GM12878 (cell line): ENCODE measurements at regions not wholly inside any gene's neighbourhood (a gene's known extent, or its start where the extent isn't known, plus 50 kb on each side); places are given as distances from the start of the nearest gene placed in this dataset.

ENCODE experiments used
- ATAC-seq: fragments of 200-7000 bp; cut with Tn5 transposase; 3 replicates; pipeline ENCODE4 v1.9.1; 2020; ENCODE audit warnings: mild to moderate bottlenecking, moderate library complexity
- BruUV-seq: library from RNA; stranded (reverse); fragments of 400-500 nt; replicated peaks from 2 replicates; lab custom pipeline; 2021; lab: Mats Ljungman, UMichigan
- CTCF ChIA-PET: fragments of 300-600 bp; sonication (Branson Sonifier 250); formaldehyde crosslinking; extraction: SDS; loops from one replicate; lab custom pipeline; 2021; ENCODE audit warnings: inconsistent platforms; lab: Yijun Ruan, JAX
- POLR2A ChIA-PET: fragments of 350-600 bp; formaldehyde crosslinking; extraction: SDS; loops from one replicate; lab custom pipeline; 2021; ENCODE audit warnings: inconsistent platforms; lab: Charles Lee
- RAD21 ChIA-PET: fragments of 300-600 bp; sonication (Branson Sonifier 250); formaldehyde crosslinking; loops from one replicate; lab custom pipeline; 2023; ENCODE audit warnings: antibody characterized with exemption; ENCODE audit not compliant: unreplicated experiment; lab: Charles Lee
- SMC1A ChIA-PET: fragments of 300-600 bp; sonication (Branson Sonifier 250); formaldehyde crosslinking; loops from one replicate; lab custom pipeline; 2023; ENCODE audit not compliant: unreplicated experiment, uncharacterized antibody; lab: Charles Lee
- DNase-seq: peaks from one replicate; pipeline ENCODE4 v3.0.0-alpha.2; 2011; ENCODE audit warnings: low read depth, low spot score
- FAIRE-seq: peaks from 3 replicates; lab custom pipeline; 2011; peaks lifted over from hg19 to GRCh38; lab: Jason Lieb, UNC
- H2AFZ ChIP-seq: 2 replicates; pipeline ENCODE4 v1.6.0; 2011; ENCODE audit warnings: low read depth, low read length, control low read depth; ENCODE audit not compliant: control insufficient read depth
- H3K27ac ChIP-seq: 2 replicates; pipeline ENCODE4 v1.5.1; 2011; ENCODE audit warnings: control low read depth; ENCODE audit not compliant: control insufficient read depth, insufficient read depth
- H3K27me3 ChIP-seq, 2 experiments: replicated peaks in 1 of 2; 2 replicates each; pipeline versions ENCODE4 v1.6.0 to v1.6.1; 2011; ENCODE audit warnings: low read length in 1 of 2; ENCODE audit not compliant: control insufficient read depth in 2 of 2, insufficient read depth in 2 of 2
- H3K36me3 ChIP-seq, 2 experiments: 2 replicates each; pipeline ENCODE4 v1.5.1; 2011; ENCODE audit warnings: low read length in 1 of 2; ENCODE audit not compliant: control insufficient read depth in 2 of 2, insufficient read depth in 2 of 2
- H3K4me1 ChIP-seq: 2 replicates; pipeline ENCODE4 v1.6.1; 2011; ENCODE audit warnings: mild to moderate bottlenecking, low read length, moderate library complexity, mixed read lengths; ENCODE audit not compliant: control insufficient read depth, insufficient read depth
- H3K4me2 ChIP-seq: 2 replicates; pipeline ENCODE4 v1.6.0; 2011; ENCODE audit warnings: control low read depth; ENCODE audit not compliant: control insufficient read depth, insufficient read depth
- H3K4me3 ChIP-seq: fragments of 200-600 bp; sonication (generic); 2 replicates; pipeline ENCODE4 v1.5.1; 2016
- H3K79me2 ChIP-seq: 2 replicates; pipeline ENCODE4 v1.6.0; 2011; ENCODE audit warnings: low read length; ENCODE audit not compliant: control insufficient read depth, insufficient read depth
- H3K9ac ChIP-seq: 2 replicates; pipeline ENCODE4 v1.8.0; 2011; ENCODE audit warnings: low read length, control low read depth, mixed read lengths; ENCODE audit not compliant: control insufficient read depth, insufficient read depth
- H3K9me3 ChIP-seq: replicated peaks from 3 replicates; pipeline ENCODE4 v1.5.1; 2011; ENCODE audit warnings: mild to moderate bottlenecking, low read length; ENCODE audit not compliant: control insufficient read depth, insufficient read depth
- H4K20me1 ChIP-seq: 2 replicates; pipeline ENCODE4 v1.6.0; 2011; ENCODE audit not compliant: control insufficient read depth, insufficient read depth
- CBX3 ChIP-seq: fragments of 200-600 bp; sonication (generic); IDR thresholded peaks from 2 replicates; pipeline ENCODE4 v1.6.1; 2016; ENCODE audit warnings: low read depth, borderline replicate concordance
- CEBPB ChIP-seq, 2 experiments: fragments of 150-350 bp in 1 of 2; IDR thresholded peaks; 2 replicates each; pipeline ENCODE4 v1.6.1; 2012 to 2014; ENCODE audit warnings: low read depth in 2 of 2, low read length in 2 of 2, borderline replicate concordance in 1 of 2, inconsistent platforms in 1 of 2
- JUNB ChIP-seq: IDR thresholded peaks from 2 replicates; pipeline ENCODE4 v1.6.1; 2016; ENCODE audit warnings: antibody characterized with exemption, mild to moderate bottlenecking
- MEF2B ChIP-seq: fragments of 450-650 bp; IDR thresholded peaks from 2 replicates; pipeline ENCODE4 v1.6.1; 2018; ENCODE audit warnings: mild to moderate bottlenecking, moderate library complexity; ENCODE audit not compliant: partially characterized antibody, poor library complexity, severe bottlenecking
- NFYB ChIP-seq: IDR thresholded peaks from 2 replicates; pipeline ENCODE4 v1.6.1; 2011; ENCODE audit warnings: low read depth, mild to moderate bottlenecking, low read length, improper control_type of control experiment, moderate library complexity; ENCODE audit not compliant: insufficient read depth
- PML ChIP-seq: IDR thresholded peaks from 2 replicates; pipeline ENCODE4 v1.6.1; 2012; ENCODE audit warnings: low read length, inconsistent platforms
- POLR2AphosphoS5 ChIP-seq: IDR thresholded peaks from 2 replicates; pipeline ENCODE4 v1.6.1; 2011; ENCODE audit warnings: mild to moderate bottlenecking, low read length, inconsistent platforms
- SIX5 ChIP-seq: IDR thresholded peaks from 2 replicates; pipeline ENCODE4 v1.6.1; 2011; ENCODE audit warnings: mild to moderate bottlenecking, low read depth, low read length, moderate library complexity; ENCODE audit not compliant: severe bottlenecking
- SP1 ChIP-seq: IDR thresholded peaks from one replicate; pipeline ENCODE4 v1.6.1; 2011; ENCODE audit warnings: low read depth, low read length
- SUPT20H ChIP-seq: IDR thresholded peaks from 2 replicates; pipeline ENCODE4 v1.6.1; 2011; ENCODE audit warnings: low read depth, mild to moderate bottlenecking, low read length, moderate library complexity, borderline replicate concordance; ENCODE audit not compliant: control insufficient read depth
- TCF12 ChIP-seq: IDR thresholded peaks from 2 replicates; pipeline ENCODE4 v1.6.1; 2011; ENCODE audit warnings: low read depth, mild to moderate bottlenecking, low read length
- TCF7 ChIP-seq: IDR thresholded peaks from 2 replicates; pipeline ENCODE4 v1.6.1; 2014; ENCODE audit warnings: antibody characterized with exemption, borderline replicate concordance
- WRNIP1 ChIP-seq: IDR thresholded peaks from 2 replicates; pipeline ENCODE4 v1.6.1; 2011; ENCODE audit warnings: low read depth, low read length, improper control_type of control experiment, borderline replicate concordance
- YY1 ChIP-seq: IDR thresholded peaks from 2 replicates; pipeline ENCODE4 v1.6.1; 2011; ENCODE audit warnings: low read depth, mild to moderate bottlenecking, low read length
- ZBTB40 ChIP-seq: fragments of 450-650 bp; IDR thresholded peaks from 2 replicates; pipeline ENCODE4 v1.6.1; 2016; ENCODE audit warnings: mild to moderate bottlenecking, moderate library complexity, borderline replicate concordance
- WGBS: methylation state at CpG from one replicate; pipeline ENCODE4 v1.1.6; 2016; ENCODE audit warnings: low lambda C conversion rate; ENCODE audit not compliant: insufficient replicate concordance, insufficient coverage; ENCODE audit errors: missing lambda C conversion rate; 5-methylcytosine and 5-hydroxymethylcytosine counted together
- in situ Hi-C: fragments of 300-500 bp; cut with MboI; formaldehyde crosslinking; loops from 9 replicates; pipeline ENCODE4 v1.14.3; 2018; ENCODE audit warnings: mixed read lengths
- intact Hi-C: fragments of 100-400 bp; cut with micrococcal nuclease; formaldehyde crosslinking; loops from one replicate; pipeline ENCODE4 v1.14.2; 2022; ENCODE audit not compliant: unreplicated experiment

- no peak overlapping the region for H3K27ac ChIP-seq
- no peak for DNase-seq
- H3K79me2 ChIP-seq, result no peaks in the 10 kb centered on the region
- TF ChIP-seq TCF7, result no peak
- TF ChIP-seq ZBTB40, result no peak
- TF ChIP-seq, all 136 proteins: peak for 0
- SMC1A ChIA-PET, result no interaction called here
- no peak for FAIRE-seq
- no peak overlapping the region for H3K4me2 ChIP-seq
- CTCF ChIA-PET, result interaction anchor here (2.1 kb wide), 1 partner anchor 115 kb away, joined by 5 read pairs; no protein-coding TSS in a partner anchor
- no peak overlapping the region for H3K4me3 ChIP-seq
- in situ Hi-C loops, result no loop called here
- H3K9me3 ChIP-seq, result no peaks in the 10 kb centered on the region
- H4K20me1 ChIP-seq, result no peaks in the 10 kb centered on the region
- POLR2A ChIA-PET, result no interaction called here
- no peak for ATAC-seq
- no peak overlapping the region for H3K9ac ChIP-seq
- H2AFZ ChIP-seq, result no peak overlapping the region
- BruUV-seq, result no TSS peak
- H3K4me1 ChIP-seq, result no peaks in the 10 kb centered on the region
- intact Hi-C loops, result no loop called here
- WGBS, result 44% methylated on average over 14 of the region's 14 CpGs
- H3K36me3 ChIP-seq, result no peaks in the 10 kb centered on the region
- no peaks in the 10 kb centered on the region; a peak in 1 of 4 replicates for H3K27me3 ChIP-seq
- RAD21 ChIA-PET, result interaction anchor here (1.4 kb wide), 1 partner anchor 24 kb away, joined by 4 read pairs; no protein-coding TSS in a partner anchor
Observed at GRCh38 chr7:155229548-155230168, 68.0 kb upstream of the INSIG1 start.

GRCh38 chr7:155230169-155230593 lies 67.5 kb upstream of the INSIG1 start:
- Histone ChIP-seq H3K9me3 (no peaks in the 10 kb centered on the region), H3K27me3 (no peaks in the 10 kb centered on the region; a peak in 1 of 4 replicates), H4K20me1 (no peaks in the 10 kb centered on the region), H2AFZ (no peak overlapping the region), H3K4me2 (no peak overlapping the region), H3K4me1 (no peaks in the 10 kb centered on the region), H3K4me3 (no peak overlapping the region), H3K36me3 (no peaks in the 10 kb centered on the region), H3K79me2 (no peaks in the 10 kb centered on the region), H3K27ac (no peak overlapping the region), H3K9ac (no peak overlapping the region)
- FAIRE-seq (no peak), DNase-seq (no peak), ATAC-seq (no peak)
- BruUV-seq, result no TSS peak
- ChIA-PET RAD21 (no interaction called here), CTCF (no interaction called here), POLR2A (no interaction called here), SMC1A (no interaction called here)
- 38% methylated on average over 9 of the region's 11 CpGs for WGBS
- in situ Hi-C loops (no loop called here), intact Hi-C loops (no loop called here)
- TF ChIP-seq TCF12 (no peak), YY1 (no peak), CEBPB (IDR thresholded peaks at IDR 0.05; ENCODE audit: borderline replicate concordance in 1 of 2, low read depth in 2 of 2, low read length in 2 of 2) (no peak), SP1 (no peak), SUPT20H (no peak), POLR2AphosphoS5 (no peak), TCF7 (no peak), NFYB (no peak), PML (no peak), WRNIP1 (no peak), CBX3 (no peak), JUNB (no peak), MEF2B (no peak), SIX5 (no peak)
